ENCODE measurements at regions not wholly inside any gene's neighbourhood (a gene's known extent, or its start where the extent isn't known, plus 50 kb on each side); places are given as distances from the start of the nearest gene placed in this dataset.

GRCh38 chr6:24053057-24053456, 73.0 kb upstream of the NRSN1 start:
- TF ChIP-seq CTCF (conservative IDR thresholded peaks at IDR 0.05), result no peak
- no peaks in the 10 kb centered on the region for H3K36me3 Mint-ChIP-seq
- H3K9me3 Mint-ChIP-seq, result peaks cover 6% of the 10 kb centered on the region
- no peak overlapping the region for H3K4me3 Mint-ChIP-seq
- no peak for DNase-seq (ENCODE audit: extremely low spot score, unreplicated experiment)
- H3K27me3 Mint-ChIP-seq, result peaks cover 3% of the 10 kb centered on the region
- peaks cover 9% of the 10 kb centered on the region for H3K4me1 Mint-ChIP-seq (ENCODE audit: unreplicated experiment)
- no peak overlapping the region for H3K27ac Mint-ChIP-seq

GRCh38 chr6:24054388-24054787, 71.6 kb upstream of the NRSN1 start:
- H3K4me3 Mint-ChIP-seq, result no peak overlapping the region
- peaks cover 9% of the 10 kb centered on the region for H3K4me1 Mint-ChIP-seq (ENCODE audit: unreplicated experiment)
- no peak overlapping the region for H3K27ac Mint-ChIP-seq
- no peaks in the 10 kb centered on the region for H3K36me3 Mint-ChIP-seq
- peaks cover 6% of the 10 kb centered on the region for H3K9me3 Mint-ChIP-seq
- no peak for DNase-seq (ENCODE audit: extremely low spot score, unreplicated experiment)
- no peaks in the 10 kb centered on the region for H3K27me3 Mint-ChIP-seq
- no peak for TF ChIP-seq CTCF (conservative IDR thresholded peaks at IDR 0.05)

- H3K27me3 Mint-ChIP-seq, result no peaks in the 10 kb centered on the region
- DNase-seq (ENCODE audit: extremely low spot score, unreplicated experiment), result no peak
- no peaks in the 10 kb centered on the region for H3K36me3 Mint-ChIP-seq
- H3K4me3 Mint-ChIP-seq, result no peak overlapping the region
- H3K27ac Mint-ChIP-seq, result no peak overlapping the region
- H3K9me3 Mint-ChIP-seq, result peaks cover 6% of the 10 kb centered on the region
- peaks cover 9% of the 10 kb centered on the region for H3K4me1 Mint-ChIP-seq (ENCODE audit: unreplicated experiment)
- TF ChIP-seq CTCF (conservative IDR thresholded peaks at IDR 0.05), result no peak
Observed at GRCh38 chr6:24056567-24056966, 69.4 kb upstream of the NRSN1 start.

- Mint-ChIP-seq H3K27ac (no peak overlapping the region), H3K27me3 (no peaks in the 10 kb centered on the region), H3K36me3 (no peaks in the 10 kb centered on the region), H3K9me3 (peaks cover 6% of the 10 kb centered on the region), H3K4me1 (ENCODE audit: unreplicated experiment) (peaks cover 9% of the 10 kb centered on the region), H3K4me3 (no peak overlapping the region)
- no peak for TF ChIP-seq CTCF (conservative IDR thresholded peaks at IDR 0.05)
- DNase-seq (ENCODE audit: extremely low spot score, unreplicated experiment), result no peak
Observed at GRCh38 chr6:24057030-24057429, 69.0 kb upstream of the NRSN1 start.

- Mint-ChIP-seq H3K4me3 (no peak overlapping the region), H3K27me3 (no peaks in the 10 kb centered on the region), H3K9me3 (peaks cover 5% of the 10 kb centered on the region), H3K4me1 (ENCODE audit: unreplicated experiment) (no peaks in the 10 kb centered on the region), H3K36me3 (peaks cover 3% of the 10 kb centered on the region), H3K27ac (no peak overlapping the region)
- no peak for DNase-seq (ENCODE audit: extremely low spot score, unreplicated experiment)
- TF ChIP-seq CTCF (conservative IDR thresholded peaks at IDR 0.05), result no peak
Observed at GRCh38 chr6:24060982-24061754, 64.8 kb upstream of the NRSN1 start.

Measured in type B pancreatic cell (in vitro differentiated cells).